Neural cell (in vitro differentiated cells): ENCODE measurements at regions not wholly inside any gene's neighbourhood (a gene's known extent, or its start where the extent isn't known, plus 50 kb on each side); places are given as distances from the start of the nearest gene placed in this dataset.

ENCODE experiments used
- CTCF ChIP-seq: fragments of 450-650 bp; IDR thresholded peaks from 2 replicates; pipeline ENCODE4 v1.5.1; 2014; ENCODE audit warnings: antibody characterized with exemption, mild to moderate bottlenecking, moderate library complexity; ENCODE audit not compliant: poor library complexity, severe bottlenecking
- EP300 ChIP-seq: fragments of 450-650 bp; conservative IDR thresholded peaks from 2 replicates; pipeline ENCODE4 v1.6.1; 2014; ENCODE audit warnings: antibody characterized with exemption, mild to moderate bottlenecking, moderate library complexity; ENCODE audit not compliant: poor library complexity, severe bottlenecking
- EZH2 ChIP-seq: fragments of 200-600, 300-800 bp; shearing (Covaris generic), sonication (generic); IDR thresholded peaks from 2 replicates; pipeline ENCODE4 v1.6.1; 2014; ENCODE audit warnings: antibody characterized with exemption, low read length, borderline replicate concordance, mild to moderate bottlenecking; ENCODE audit not compliant: insufficient read depth, poor library complexity, severe bottlenecking
- MXI1 ChIP-seq: fragments of 450-650 bp; conservative IDR thresholded peaks from 2 replicates; pipeline ENCODE4 v1.6.1; 2014; ENCODE audit warnings: antibody characterized with exemption, mild to moderate bottlenecking; ENCODE audit not compliant: poor library complexity, severe bottlenecking
- POLR2AphosphoS5 ChIP-seq: IDR thresholded peaks from 2 replicates; pipeline ENCODE4 v1.6.1; 2012
- RAD21 ChIP-seq: fragments of 450-650 bp; conservative IDR thresholded peaks from 2 replicates; pipeline ENCODE4 v1.6.1; 2014; ENCODE audit warnings: antibody characterized with exemption, mild to moderate bottlenecking, moderate library complexity
- SMC3 ChIP-seq: fragments of 450-650 bp; conservative IDR thresholded peaks from 2 replicates; pipeline ENCODE4 v1.6.1; 2014; ENCODE audit warnings: antibody characterized with exemption, mild to moderate bottlenecking, moderate library complexity; ENCODE audit not compliant: poor library complexity
- TAF1 ChIP-seq: IDR thresholded peaks from 2 replicates; pipeline ENCODE4 v1.6.1; 2012; ENCODE audit warnings: low read depth
- TF ChIP-seq, protein P1 (sequence below): IDR thresholded peaks from 2 replicates; pipeline ENCODE4 v1.6.1; 2012; ENCODE audit warnings: borderline replicate concordance

GRCh38 chr3:170749185-170749584 lies 120.8 kb downstream of the RPL22L1 start:
- TF ChIP-seq, protein P1, sequence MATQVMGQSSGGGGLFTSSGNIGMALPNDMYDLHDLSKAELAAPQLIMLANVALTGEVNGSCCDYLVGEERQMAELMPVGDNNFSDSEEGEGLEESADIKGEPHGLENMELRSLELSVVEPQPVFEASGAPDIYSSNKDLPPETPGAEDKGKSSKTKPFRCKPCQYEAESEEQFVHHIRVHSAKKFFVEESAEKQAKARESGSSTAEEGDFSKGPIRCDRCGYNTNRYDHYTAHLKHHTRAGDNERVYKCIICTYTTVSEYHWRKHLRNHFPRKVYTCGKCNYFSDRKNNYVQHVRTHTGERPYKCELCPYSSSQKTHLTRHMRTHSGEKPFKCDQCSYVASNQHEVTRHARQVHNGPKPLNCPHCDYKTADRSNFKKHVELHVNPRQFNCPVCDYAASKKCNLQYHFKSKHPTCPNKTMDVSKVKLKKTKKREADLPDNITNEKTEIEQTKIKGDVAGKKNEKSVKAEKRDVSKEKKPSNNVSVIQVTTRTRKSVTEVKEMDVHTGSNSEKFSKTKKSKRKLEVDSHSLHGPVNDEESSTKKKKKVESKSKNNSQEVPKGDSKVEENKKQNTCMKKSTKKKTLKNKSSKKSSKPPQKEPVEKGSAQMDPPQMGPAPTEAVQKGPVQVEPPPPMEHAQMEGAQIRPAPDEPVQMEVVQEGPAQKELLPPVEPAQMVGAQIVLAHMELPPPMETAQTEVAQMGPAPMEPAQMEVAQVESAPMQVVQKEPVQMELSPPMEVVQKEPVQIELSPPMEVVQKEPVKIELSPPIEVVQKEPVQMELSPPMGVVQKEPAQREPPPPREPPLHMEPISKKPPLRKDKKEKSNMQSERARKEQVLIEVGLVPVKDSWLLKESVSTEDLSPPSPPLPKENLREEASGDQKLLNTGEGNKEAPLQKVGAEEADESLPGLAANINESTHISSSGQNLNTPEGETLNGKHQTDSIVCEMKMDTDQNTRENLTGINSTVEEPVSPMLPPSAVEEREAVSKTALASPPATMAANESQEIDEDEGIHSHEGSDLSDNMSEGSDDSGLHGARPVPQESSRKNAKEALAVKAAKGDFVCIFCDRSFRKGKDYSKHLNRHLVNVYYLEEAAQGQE: no peak
- TF ChIP-seq CTCF (no peak), EP300 (no peak), RAD21 (no peak), POLR2AphosphoS5 (no peak), TAF1 (no peak), EZH2 (no peak), SMC3 (no peak), MXI1 (no peak)
